A549 (cell line): ENCODE measurements at regions not wholly inside any gene's neighbourhood (a gene's known extent, or its start where the extent isn't known, plus 50 kb on each side); places are given as distances from the start of the nearest gene placed in this dataset.

ENCODE experiments used
- CTCF ChIP-seq: fragments of >200 bp; sonication (Bioruptor Twin); formaldehyde crosslinking; IDR thresholded peaks from 3 replicates; pipeline ENCODE4 v1.5.1; 2016
- E2F6 ChIP-seq: IDR thresholded peaks from 2 replicates; pipeline ENCODE4 v1.6.1; 2012; ENCODE audit warnings: low read depth, borderline replicate concordance
- ELK1 ChIP-seq: fragments of 150-350 bp; IDR thresholded peaks from 2 replicates; pipeline ENCODE4 v1.6.1; 2014; ENCODE audit warnings: low read depth, mild to moderate bottlenecking, low read length
- EP300 ChIP-seq, 2 experiments: fragments of >200 bp; sonication (Bioruptor Twin); formaldehyde crosslinking; IDR thresholded peaks; 2 replicates in 1 of 2; 3 replicates in 1 of 2; pipeline ENCODE4 v1.6.1; 2016 to 2017
- GATA3 ChIP-seq: IDR thresholded peaks from 2 replicates; pipeline ENCODE4 v1.6.1; 2012; ENCODE audit warnings: borderline replicate concordance
- HOXB5 ChIP-seq: fragments of 250-450 bp; sonication (Bioruptor Pico); IDR thresholded peaks from 2 replicates; pipeline ENCODE4 v1.5.0; 2020; ENCODE audit warnings: mild to moderate bottlenecking, moderate library complexity
- JUNB ChIP-seq: fragments of >200 bp; sonication (Bioruptor Twin); formaldehyde crosslinking; IDR thresholded peaks from 2 replicates; pipeline ENCODE4 v1.6.1; 2016
- MYC ChIP-seq: IDR thresholded peaks from 2 replicates; pipeline ENCODE4 v1.6.1; 2012; ENCODE audit warnings: mild to moderate bottlenecking, inconsistent platforms, low read length, improper control_type of control experiment, borderline replicate concordance
- POLR2A ChIP-seq: IDR thresholded peaks from 2 replicates; pipeline ENCODE4 v1.6.1; 2012; ENCODE audit warnings: mild to moderate bottlenecking, low read length
- RAD21 ChIP-seq, 2 experiments: fragments of >200 bp in 1 of 2; sonication (Bioruptor Twin) in 1 of 2; formaldehyde crosslinking in 1 of 2; IDR thresholded peaks in 1 of 2; conservative IDR thresholded peaks in 1 of 2; 2 replicates in 1 of 2; 3 replicates in 1 of 2; pipeline ENCODE4 v1.6.1; 2012 to 2018; ENCODE audit warnings: inconsistent platforms in 1 of 2
- REST ChIP-seq: fragments of 200-600 bp; sonication (generic); IDR thresholded peaks from 2 replicates; pipeline ENCODE4 v1.6.1; 2016; ENCODE audit warnings: antibody characterized with exemption, mild to moderate bottlenecking, moderate library complexity
- USF2 ChIP-seq: fragments of 450-650 bp; IDR thresholded peaks from 2 replicates; pipeline ENCODE4 v1.6.1; 2014; ENCODE audit warnings: antibody characterized with exemption
- ZFP36 ChIP-seq: fragments of 450-650 bp; IDR thresholded peaks from 2 replicates; pipeline ENCODE4 v1.6.1; 2014; ENCODE audit warnings: borderline replicate concordance; ENCODE audit not compliant: partially characterized antibody

GRCh38 chr14:87725318-87725717 lies 267.7 kb downstream of the GALC start:
- no peak for TF ChIP-seq POLR2A
- no peak for TF ChIP-seq CTCF
- no peak for TF ChIP-seq ZFP36
- TF ChIP-seq ELK1 = no peak
- TF ChIP-seq MYC = no peak
- no peak for TF ChIP-seq E2F6
- no peak for TF ChIP-seq EP300 (IDR thresholded peaks at IDR 0.05)
- no peak for TF ChIP-seq REST
- no peak for TF ChIP-seq USF2
- no peak for TF ChIP-seq RAD21 (conservative IDR thresholded peaks at IDR 0.05 in 1 of 2, IDR thresholded peaks at IDR 0.05 in 1 of 2)
- no peak for TF ChIP-seq HOXB5 (CRISPR knock-in tag)
- no peak for TF ChIP-seq JUNB
- no peak for TF ChIP-seq GATA3
